ENCODE measurements at regions not wholly inside any gene's neighbourhood (a gene's known extent, or its start where the extent isn't known, plus 50 kb on each side); places are given as distances from the start of the nearest gene placed in this dataset.

DNA sequence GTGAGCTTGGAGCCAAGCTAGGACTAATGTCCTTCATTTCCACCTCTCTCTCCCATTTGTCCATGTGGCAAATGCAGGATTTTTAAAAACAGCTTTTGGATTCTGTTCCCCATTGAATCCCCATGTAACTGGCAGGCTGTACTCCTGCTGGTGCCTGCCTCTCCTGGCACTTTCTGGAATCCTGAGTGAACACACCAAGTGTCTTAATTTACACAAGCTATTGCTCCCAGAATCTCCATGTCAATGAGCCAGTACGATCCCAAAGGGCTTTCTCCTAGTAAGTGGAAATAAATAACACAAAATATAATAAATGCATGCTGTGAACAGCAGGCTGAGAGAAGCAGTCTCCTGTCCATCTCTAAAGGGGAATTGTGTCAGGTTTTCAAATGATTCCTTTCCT, 88.4 kb upstream of the WWC1 start:
- TF ChIP-seq, protein P1, sequence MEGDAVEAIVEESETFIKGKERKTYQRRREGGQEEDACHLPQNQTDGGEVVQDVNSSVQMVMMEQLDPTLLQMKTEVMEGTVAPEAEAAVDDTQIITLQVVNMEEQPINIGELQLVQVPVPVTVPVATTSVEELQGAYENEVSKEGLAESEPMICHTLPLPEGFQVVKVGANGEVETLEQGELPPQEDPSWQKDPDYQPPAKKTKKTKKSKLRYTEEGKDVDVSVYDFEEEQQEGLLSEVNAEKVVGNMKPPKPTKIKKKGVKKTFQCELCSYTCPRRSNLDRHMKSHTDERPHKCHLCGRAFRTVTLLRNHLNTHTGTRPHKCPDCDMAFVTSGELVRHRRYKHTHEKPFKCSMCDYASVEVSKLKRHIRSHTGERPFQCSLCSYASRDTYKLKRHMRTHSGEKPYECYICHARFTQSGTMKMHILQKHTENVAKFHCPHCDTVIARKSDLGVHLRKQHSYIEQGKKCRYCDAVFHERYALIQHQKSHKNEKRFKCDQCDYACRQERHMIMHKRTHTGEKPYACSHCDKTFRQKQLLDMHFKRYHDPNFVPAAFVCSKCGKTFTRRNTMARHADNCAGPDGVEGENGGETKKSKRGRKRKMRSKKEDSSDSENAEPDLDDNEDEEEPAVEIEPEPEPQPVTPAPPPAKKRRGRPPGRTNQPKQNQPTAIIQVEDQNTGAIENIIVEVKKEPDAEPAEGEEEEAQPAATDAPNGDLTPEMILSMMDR (IDR thresholded peaks at IDR 0.05; ENCODE audit: poor library complexity, severe bottlenecking) = no peak
- TF ChIP-seq EZH2 (IDR thresholded peaks at IDR 0.05; ENCODE audit: borderline replicate concordance, insufficient read depth, low read length, poor library complexity, severe bottlenecking) (no peak), POLR2AphosphoS5 (IDR thresholded peaks at IDR 0.05) (no peak), MXI1 (conservative IDR thresholded peaks at IDR 0.05; ENCODE audit: poor library complexity, severe bottlenecking) (no peak), EP300 (conservative IDR thresholded peaks at IDR 0.05; ENCODE audit: poor library complexity, severe bottlenecking) (no peak), SMC3 (conservative IDR thresholded peaks at IDR 0.05; ENCODE audit: poor library complexity) (no peak)
- TF ChIP-seq, protein P2, sequence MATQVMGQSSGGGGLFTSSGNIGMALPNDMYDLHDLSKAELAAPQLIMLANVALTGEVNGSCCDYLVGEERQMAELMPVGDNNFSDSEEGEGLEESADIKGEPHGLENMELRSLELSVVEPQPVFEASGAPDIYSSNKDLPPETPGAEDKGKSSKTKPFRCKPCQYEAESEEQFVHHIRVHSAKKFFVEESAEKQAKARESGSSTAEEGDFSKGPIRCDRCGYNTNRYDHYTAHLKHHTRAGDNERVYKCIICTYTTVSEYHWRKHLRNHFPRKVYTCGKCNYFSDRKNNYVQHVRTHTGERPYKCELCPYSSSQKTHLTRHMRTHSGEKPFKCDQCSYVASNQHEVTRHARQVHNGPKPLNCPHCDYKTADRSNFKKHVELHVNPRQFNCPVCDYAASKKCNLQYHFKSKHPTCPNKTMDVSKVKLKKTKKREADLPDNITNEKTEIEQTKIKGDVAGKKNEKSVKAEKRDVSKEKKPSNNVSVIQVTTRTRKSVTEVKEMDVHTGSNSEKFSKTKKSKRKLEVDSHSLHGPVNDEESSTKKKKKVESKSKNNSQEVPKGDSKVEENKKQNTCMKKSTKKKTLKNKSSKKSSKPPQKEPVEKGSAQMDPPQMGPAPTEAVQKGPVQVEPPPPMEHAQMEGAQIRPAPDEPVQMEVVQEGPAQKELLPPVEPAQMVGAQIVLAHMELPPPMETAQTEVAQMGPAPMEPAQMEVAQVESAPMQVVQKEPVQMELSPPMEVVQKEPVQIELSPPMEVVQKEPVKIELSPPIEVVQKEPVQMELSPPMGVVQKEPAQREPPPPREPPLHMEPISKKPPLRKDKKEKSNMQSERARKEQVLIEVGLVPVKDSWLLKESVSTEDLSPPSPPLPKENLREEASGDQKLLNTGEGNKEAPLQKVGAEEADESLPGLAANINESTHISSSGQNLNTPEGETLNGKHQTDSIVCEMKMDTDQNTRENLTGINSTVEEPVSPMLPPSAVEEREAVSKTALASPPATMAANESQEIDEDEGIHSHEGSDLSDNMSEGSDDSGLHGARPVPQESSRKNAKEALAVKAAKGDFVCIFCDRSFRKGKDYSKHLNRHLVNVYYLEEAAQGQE (IDR thresholded peaks at IDR 0.05; ENCODE audit: borderline replicate concordance) = no peak
